Smooth muscle cell (in vitro differentiated cells): ENCODE measurements at regions not wholly inside any gene's neighbourhood (a gene's known extent, or its start where the extent isn't known, plus 50 kb on each side); places are given as distances from the start of the nearest gene placed in this dataset.

ENCODE experiments used
- DNase-seq: peaks from one replicate; lab custom pipeline; 2025; ENCODE audit not compliant: unreplicated experiment; lab: John Stamatoyannopoulos, UW
- H2AFZ ChIP-seq: fragments of 200-600 bp; sonication (generic); 2 replicates; pipeline ENCODE4 v1.6.0; 2016; ENCODE audit warnings: antibody characterized with exemption, low read depth, mild to moderate bottlenecking
- H3F3A ChIP-seq: fragments of 200-600 bp; sonication (generic); 2 replicates; pipeline ENCODE4 v1.6.0; 2017; ENCODE audit warnings: antibody characterized with exemption, low read depth
- H3K27ac ChIP-seq: fragments of 200-600 bp; sonication (generic); 2 replicates; pipeline ENCODE4 v1.5.1; 2016; ENCODE audit warnings: low read depth, mild to moderate bottlenecking
- H3K27me3 ChIP-seq: fragments of 200-600 bp; sonication (generic); 2 replicates; pipeline ENCODE4 v1.6.1; 2016; ENCODE audit warnings: low read depth, mild to moderate bottlenecking
- H3K36me3 ChIP-seq: fragments of 200-600 bp; sonication (generic); 2 replicates; pipeline ENCODE4 v1.5.1; 2016; ENCODE audit warnings: low read depth
- H3K4me1 ChIP-seq: fragments of 200-600 bp; sonication (generic); 2 replicates; pipeline ENCODE4 v1.5.1; 2016; ENCODE audit warnings: low read depth
- H3K4me2 ChIP-seq: fragments of 200-600 bp; sonication (generic); 2 replicates; pipeline ENCODE4 v1.6.0; 2016; ENCODE audit warnings: mild to moderate bottlenecking
- H3K4me3 ChIP-seq: fragments of 200-600 bp; sonication (generic); 2 replicates; pipeline ENCODE4 v1.5.1; 2016; ENCODE audit warnings: mild to moderate bottlenecking
- H3K79me2 ChIP-seq: fragments of 200-600 bp; sonication (generic); 2 replicates; pipeline ENCODE4 v1.6.0; 2016; ENCODE audit warnings: low read depth, mild to moderate bottlenecking
- H3K9ac ChIP-seq: fragments of 200-600 bp; sonication (generic); 2 replicates; pipeline ENCODE4 v1.6.0; 2016; ENCODE audit warnings: low read depth
- H3K9me3 ChIP-seq: fragments of 200-600 bp; sonication (generic); replicated peaks from 2 replicates; pipeline ENCODE4 v1.5.1; 2016; ENCODE audit warnings: low read depth
- H4K20me1 ChIP-seq: fragments of 200-600 bp; sonication (generic); 2 replicates; pipeline ENCODE4 v1.6.0; 2016; ENCODE audit warnings: low read depth
- CTCF ChIP-seq: fragments of 200-600 bp; sonication (generic); IDR thresholded peaks from 2 replicates; pipeline ENCODE4 v1.5.1; 2017; ENCODE audit warnings: borderline replicate concordance, mild to moderate bottlenecking, antibody characterized with exemption; ENCODE audit not compliant: insufficient read depth, poor library complexity, severe bottlenecking
- WGBS: methylation state at CpG from one replicate; pipeline ENCODE4 v1.1.7; 2016; ENCODE audit warnings: low lambda C conversion rate; 5-methylcytosine and 5-hydroxymethylcytosine counted together

- H3F3A ChIP-seq: peaks cover 9% of the 10 kb centered on the region
- H3K27ac ChIP-seq: no peak overlapping the region
- H4K20me1 ChIP-seq: no peaks in the 10 kb centered on the region
- no peaks in the 10 kb centered on the region for H3K36me3 ChIP-seq
- H3K4me1 ChIP-seq: peaks cover 15% of the 10 kb centered on the region
- H3K9me3 ChIP-seq: no peaks in the 10 kb centered on the region
- H3K4me3 ChIP-seq: no peak overlapping the region
- no peak overlapping the region for H2AFZ ChIP-seq
- no peak overlapping the region for H3K4me2 ChIP-seq
- WGBS: 16% methylated on average over 3 of the region's 3 CpGs
- H3K27me3 ChIP-seq: no peaks in the 10 kb centered on the region
- no peaks in the 10 kb centered on the region for H3K79me2 ChIP-seq
- DNase-seq: peak; percentile 13
- H3K9ac ChIP-seq: no peak overlapping the region
- peak; percentile 78 for TF ChIP-seq CTCF
These were observed 258.3 kb downstream of the SS18 start for GRCh38 chr18:25832001-25832604.

GRCh38 chr18:25831301-25831701 is 259.1 kb downstream of the SS18 start:
- Histone ChIP-seq H2AFZ (no peak overlapping the region), H3F3A (peaks cover 13% of the 10 kb centered on the region), H3K27me3 (no peaks in the 10 kb centered on the region), H3K27ac (peak overlapping the region; percentile 69), H3K36me3 (no peaks in the 10 kb centered on the region), H4K20me1 (no peaks in the 10 kb centered on the region), H3K4me2 (peak overlapping the region; percentile 47), H3K9ac (no peak overlapping the region), H3K4me1 (peaks cover 20% of the 10 kb centered on the region), H3K9me3 (no peaks in the 10 kb centered on the region), H3K79me2 (no peaks in the 10 kb centered on the region), H3K4me3 (no peak overlapping the region)
- WGBS: 62% methylated on average over 5 of the region's 5 CpGs
- DNase-seq: no peak
- TF ChIP-seq CTCF: no peak

- H4K20me1 ChIP-seq: no peaks in the 10 kb centered on the region
- no peak overlapping the region for H3K9ac ChIP-seq
- no peak overlapping the region for H2AFZ ChIP-seq
- H3F3A ChIP-seq: peaks cover 18% of the 10 kb centered on the region
- H3K79me2 ChIP-seq: no peaks in the 10 kb centered on the region
- no peak for DNase-seq
- 27% methylated on average over 2 of the region's 2 CpGs for WGBS
- peak overlapping the region; percentile 69 for H3K27ac ChIP-seq
- TF ChIP-seq CTCF: no peak
- H3K4me1 ChIP-seq: peaks cover 25% of the 10 kb centered on the region
- no peaks in the 10 kb centered on the region for H3K36me3 ChIP-seq
- H3K4me2 ChIP-seq: peak overlapping the region; percentile 47
- no peaks in the 10 kb centered on the region for H3K9me3 ChIP-seq
- no peaks in the 10 kb centered on the region for H3K27me3 ChIP-seq
- no peak overlapping the region for H3K4me3 ChIP-seq
These were observed 259.6 kb downstream of the SS18 start for GRCh38 chr18:25830787-25831186.

- Histone ChIP-seq H3K27ac (peak overlapping the region; percentile 80), H3F3A (peaks cover 26% of the 10 kb centered on the region), H3K79me2 (no peaks in the 10 kb centered on the region), H3K9me3 (no peaks in the 10 kb centered on the region), H3K4me2 (peak overlapping the region; percentile 71), H3K36me3 (no peaks in the 10 kb centered on the region), H3K27me3 (no peaks in the 10 kb centered on the region), H4K20me1 (no peaks in the 10 kb centered on the region), H3K4me1 (peaks cover 41% of the 10 kb centered on the region), H3K4me3 (no peak overlapping the region), H2AFZ (peak overlapping the region; percentile 41), H3K9ac (peak overlapping the region; percentile 25)
- TF ChIP-seq CTCF: no peak
- WGBS: 12% methylated on average over 13 of the region's 13 CpGs
- DNase-seq: no peak
These were observed 262.4 kb downstream of the SS18 start for GRCh38 chr18:25827961-25828561.
